ENCODE measurements at regions not wholly inside any gene's neighbourhood (a gene's known extent, or its start where the extent isn't known, plus 50 kb on each side); places are given as distances from the start of the nearest gene placed in this dataset.

DNA sequence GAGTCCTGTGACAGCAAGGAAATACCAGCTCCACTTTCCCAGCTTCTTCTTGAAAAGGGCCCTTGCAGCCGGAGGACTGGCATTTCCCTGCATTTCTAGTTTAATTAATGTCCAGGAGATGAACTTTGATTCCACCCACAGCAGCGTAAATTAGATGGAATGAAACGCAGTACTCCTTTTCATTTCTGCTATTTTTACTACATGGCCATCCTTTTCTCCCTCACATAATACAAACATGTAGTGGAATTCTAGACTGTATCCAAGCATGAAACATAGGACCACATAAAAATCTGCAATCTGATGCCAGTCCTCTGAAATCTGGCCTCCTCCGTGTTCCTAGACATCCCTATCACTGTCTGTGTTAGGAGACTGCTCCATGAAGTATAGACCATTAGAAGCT is 403.2 kb downstream of the NR2F2 start:
- Mint-ChIP-seq H3K9me3 (peaks cover 0 to 6% (median 0%) of the 10 kb centered on the region in 11 donors), H3K4me3 (no peak overlapping the region), H3K27ac (no peak overlapping the region), H3K27me3 (peaks cover 0 to 12% (median 3%) of the 10 kb centered on the region in 5 donors), H3K4me1 (no peaks in the 10 kb centered on the region), H3K36me3 (no peaks in the 10 kb centered on the region)
- Histone ChIP-seq H3K4me3 (ENCODE audit: low read length) (no peak overlapping the region), H3K27ac (ENCODE audit: low read depth, low read length) (no peak overlapping the region), H3K4me1 (ENCODE audit: control insufficient read depth in 2 of 2, insufficient read depth in 2 of 2, low read length in 2 of 2) (no peaks in the 10 kb centered on the region), H3K27me3 (ENCODE audit: control insufficient read depth in 2 of 2, insufficient read depth in 2 of 2, low read length in 2 of 2) (no peaks in the 10 kb centered on the region), H3K9me3 (ENCODE audit: control insufficient read depth in 2 of 3, low read length in 3 of 3) (no peaks in the 10 kb centered on the region), H3K36me3 (ENCODE audit: control insufficient read depth in 2 of 3, insufficient read depth in 3 of 3, low read length in 3 of 3) (no peaks in the 10 kb centered on the region)
- intact Hi-C loops (cut with micrococcal nuclease): no loop called here
- ChIA-PET POLR2A (no interaction called here), CTCF (no interaction called here)
- DNase-seq: no peak
- no peak for ATAC-seq

DNA sequence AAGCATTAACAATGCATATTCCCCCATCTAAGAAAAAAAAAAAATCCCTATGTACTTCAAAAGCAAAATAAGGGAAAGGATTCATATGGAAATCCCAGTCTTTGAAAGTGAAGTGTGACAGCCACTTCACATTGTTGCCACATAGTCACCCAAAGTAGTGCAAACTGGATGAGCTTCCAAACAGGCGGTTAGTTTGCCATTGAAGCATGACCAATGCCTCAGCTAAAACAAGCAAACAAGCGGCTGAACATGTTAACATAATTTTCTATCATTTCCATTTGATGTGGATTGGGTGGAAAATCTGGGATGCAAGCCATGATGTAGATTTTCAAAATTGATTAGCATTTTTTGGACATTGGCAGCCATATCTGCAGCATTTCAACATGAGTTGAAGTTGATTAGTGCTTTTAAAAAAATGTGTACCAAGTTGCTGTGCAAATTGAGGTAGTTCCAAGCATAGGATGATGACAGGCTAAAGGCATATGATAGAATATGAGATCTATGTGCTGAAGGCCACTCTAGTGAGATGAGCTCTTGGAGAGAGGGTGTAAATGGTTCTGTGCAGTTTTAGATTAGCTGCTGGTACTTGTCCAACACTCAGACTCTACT is 405.2 kb downstream of the NR2F2 start:
- no peaks in the 10 kb centered on the region for H3K4me1 ChIP-seq (ENCODE audit: control insufficient read depth in 2 of 2, insufficient read depth in 2 of 2, low read length in 2 of 2)
- Mint-ChIP-seq H3K4me1 (no peaks in the 10 kb centered on the region), H3K9me3 (peaks cover 0 to 6% (median 0%) of the 10 kb centered on the region in 11 donors), H3K27ac (no peak overlapping the region), H3K36me3 (no peaks in the 10 kb centered on the region), H3K4me3 (no peak overlapping the region), H3K27me3 (peaks cover 0 to 10% (median 3%) of the 10 kb centered on the region in 5 donors)
- intact Hi-C loops (cut with micrococcal nuclease): no loop called here
- ChIA-PET POLR2A (interaction anchor here (0.8 kb wide), 1 partner anchor 12 kb away, joined by 3 read pairs; no protein-coding TSS in a partner anchor), CTCF (no interaction called here)
- no peak overlapping the region for H3K4me3 ChIP-seq (ENCODE audit: low read length)
- no peaks in the 10 kb centered on the region for H3K9me3 ChIP-seq (ENCODE audit: control insufficient read depth in 2 of 3, low read length in 3 of 3)
- DNase-seq (no peak), ATAC-seq (no peak)
- H3K36me3 ChIP-seq (ENCODE audit: control insufficient read depth in 2 of 3, insufficient read depth in 3 of 3, low read length in 3 of 3): no peaks in the 10 kb centered on the region
- no peaks in the 10 kb centered on the region for H3K27me3 ChIP-seq (ENCODE audit: control insufficient read depth in 2 of 2, insufficient read depth in 2 of 2, low read length in 2 of 2)
- no peak overlapping the region for H3K27ac ChIP-seq (ENCODE audit: low read depth, low read length)

GRCh38 chr15:96736384-96736783 is 405.9 kb downstream of the NR2F2 start:
- no peaks in the 10 kb centered on the region for H3K27me3 ChIP-seq (ENCODE audit: control insufficient read depth in 2 of 2, insufficient read depth in 2 of 2, low read length in 2 of 2)
- H3K36me3 ChIP-seq (ENCODE audit: control insufficient read depth in 2 of 3, insufficient read depth in 3 of 3, low read length in 3 of 3): no peaks in the 10 kb centered on the region
- Mint-ChIP-seq H3K4me3 (no peak overlapping the region), H3K9me3 (peaks cover 0 to 6% (median 0%) of the 10 kb centered on the region in 11 donors), H3K27me3 (peaks cover 0 to 10% (median 3%) of the 10 kb centered on the region in 5 donors), H3K36me3 (no peaks in the 10 kb centered on the region), H3K27ac (no peak overlapping the region), H3K4me1 (no peaks in the 10 kb centered on the region)
- CTCF ChIA-PET: no interaction called here
- ATAC-seq: no peak
- no peak overlapping the region for H3K4me3 ChIP-seq (ENCODE audit: low read length)
- H3K9me3 ChIP-seq (ENCODE audit: control insufficient read depth in 2 of 3, low read length in 3 of 3): no peaks in the 10 kb centered on the region
- no peaks in the 10 kb centered on the region for H3K4me1 ChIP-seq (ENCODE audit: control insufficient read depth in 2 of 2, insufficient read depth in 2 of 2, low read length in 2 of 2)
- no peak overlapping the region for H3K27ac ChIP-seq (ENCODE audit: low read depth, low read length)
- DNase-seq: no peak
- POLR2A ChIA-PET: interaction anchor here (0.8 kb wide), 1 partner anchor 11 kb away, joined by 3 read pairs; no protein-coding TSS in a partner anchor
- intact Hi-C loops (cut with micrococcal nuclease): no loop called here

- H3K27me3 Mint-ChIP-seq: peaks cover 0 to 10% (median 0%) of the 10 kb centered on the region in 5 donors
- no peak for DNase-seq
- no peak overlapping the region for H3K4me3 Mint-ChIP-seq
- no peaks in the 10 kb centered on the region for H3K4me1 ChIP-seq (ENCODE audit: control insufficient read depth in 2 of 2, insufficient read depth in 2 of 2, low read length in 2 of 2)
- no peak overlapping the region for H3K27ac Mint-ChIP-seq
- ATAC-seq: no peak
- no peaks in the 10 kb centered on the region for H3K4me1 Mint-ChIP-seq
- CTCF ChIA-PET: no interaction called here
- peaks cover 0 to 6% (median 3%) of the 10 kb centered on the region in 11 donors for H3K9me3 Mint-ChIP-seq
- H3K4me3 ChIP-seq (ENCODE audit: low read length): no peak overlapping the region
- H3K27me3 ChIP-seq (ENCODE audit: control insufficient read depth in 2 of 2, insufficient read depth in 2 of 2, low read length in 2 of 2): no peaks in the 10 kb centered on the region
- POLR2A ChIA-PET: no interaction called here
- H3K27ac ChIP-seq (ENCODE audit: low read depth, low read length): no peak overlapping the region
- H3K9me3 ChIP-seq (ENCODE audit: control insufficient read depth in 2 of 3, low read length in 3 of 3): no peaks in the 10 kb centered on the region
- H3K36me3 Mint-ChIP-seq: no peaks in the 10 kb centered on the region
- H3K36me3 ChIP-seq (ENCODE audit: control insufficient read depth in 2 of 3, insufficient read depth in 3 of 3, low read length in 3 of 3): no peaks in the 10 kb centered on the region
- intact Hi-C loops (cut with micrococcal nuclease): no loop called here
Observed at GRCh38 chr15:96737408-96737807, 406.9 kb downstream of the NR2F2 start.

- no peaks in the 10 kb centered on the region for H3K4me1 Mint-ChIP-seq
- H3K27ac Mint-ChIP-seq: no peak overlapping the region
- no peak overlapping the region for H3K27ac ChIP-seq (ENCODE audit: low read depth, low read length)
- CTCF ChIA-PET: no interaction called here
- ATAC-seq (no peak), DNase-seq (no peak)
- H3K27me3 Mint-ChIP-seq: peaks cover 0 to 17% (median 4%) of the 10 kb centered on the region in 5 donors
- no peaks in the 10 kb centered on the region for H3K27me3 ChIP-seq (ENCODE audit: control insufficient read depth in 2 of 2, insufficient read depth in 2 of 2, low read length in 2 of 2)
- no peaks in the 10 kb centered on the region for H3K9me3 ChIP-seq (ENCODE audit: control insufficient read depth in 2 of 3, low read length in 3 of 3)
- POLR2A ChIA-PET: no interaction called here
- no peaks in the 10 kb centered on the region for H3K36me3 ChIP-seq (ENCODE audit: control insufficient read depth in 2 of 3, insufficient read depth in 3 of 3, low read length in 3 of 3)
- H3K4me1 ChIP-seq (ENCODE audit: control insufficient read depth in 2 of 2, insufficient read depth in 2 of 2, low read length in 2 of 2): no peaks in the 10 kb centered on the region
- H3K9me3 Mint-ChIP-seq: peaks cover 0 to 23% (median 0%) of the 10 kb centered on the region in 11 donors
- peaks cover 0 to 5% (median 0%) of the 10 kb centered on the region in 5 donors for H3K36me3 Mint-ChIP-seq
- H3K4me3 ChIP-seq (ENCODE audit: low read length): no peak overlapping the region
- H3K4me3 Mint-ChIP-seq: no peak overlapping the region
- intact Hi-C loops (cut with micrococcal nuclease): no loop called here
Observed at GRCh38 chr15:96746665-96747064, 416.2 kb downstream of the NR2F2 start.

GRCh38 chr15:96747291-96747690 is 416.8 kb downstream of the NR2F2 start:
- Histone ChIP-seq H3K9me3 (ENCODE audit: control insufficient read depth in 2 of 3, low read length in 3 of 3) (no peaks in the 10 kb centered on the region), H3K36me3 (ENCODE audit: control insufficient read depth in 2 of 3, insufficient read depth in 3 of 3, low read length in 3 of 3) (no peaks in the 10 kb centered on the region), H3K27me3 (ENCODE audit: control insufficient read depth in 2 of 2, insufficient read depth in 2 of 2, low read length in 2 of 2) (no peaks in the 10 kb centered on the region), H3K27ac (ENCODE audit: low read depth, low read length) (no peak overlapping the region), H3K4me1 (ENCODE audit: control insufficient read depth in 2 of 2, insufficient read depth in 2 of 2, low read length in 2 of 2) (no peaks in the 10 kb centered on the region), H3K4me3 (ENCODE audit: low read length) (no peak overlapping the region)
- Mint-ChIP-seq H3K27ac (no peak overlapping the region), H3K9me3 (peaks cover 0 to 23% (median 0%) of the 10 kb centered on the region in 11 donors), H3K36me3 (peaks cover 0 to 5% (median 0%) of the 10 kb centered on the region in 5 donors), H3K4me3 (no peak overlapping the region), H3K4me1 (no peaks in the 10 kb centered on the region), H3K27me3 (peaks cover 0 to 17% (median 4%) of the 10 kb centered on the region in 5 donors)
- intact Hi-C loops (cut with micrococcal nuclease): no loop called here
- DNase-seq (no peak), ATAC-seq (no peak)
- POLR2A ChIA-PET: interaction anchor here (0.6 to 1.0 kb wide), 2 partner anchors 10 to 11 kb away, joined by 3 read pairs; no protein-coding TSS in a partner anchor
- CTCF ChIA-PET: no interaction called here

- H3K9me3 Mint-ChIP-seq: peaks cover 0 to 16% (median 5%) of the 10 kb centered on the region in 11 donors
- no peaks in the 10 kb centered on the region for H3K4me1 Mint-ChIP-seq
- no peaks in the 10 kb centered on the region for H3K9me3 ChIP-seq (ENCODE audit: control insufficient read depth in 2 of 3, low read length in 3 of 3)
- no peaks in the 10 kb centered on the region for H3K27me3 ChIP-seq (ENCODE audit: control insufficient read depth in 2 of 2, insufficient read depth in 2 of 2, low read length in 2 of 2)
- no peak overlapping the region for H3K4me3 ChIP-seq (ENCODE audit: low read length)
- no peak overlapping the region for H3K27ac Mint-ChIP-seq
- DNase-seq (no peak), ATAC-seq (no peak)
- no peak overlapping the region for H3K27ac ChIP-seq (ENCODE audit: low read depth, low read length)
- no peaks in the 10 kb centered on the region for H3K4me1 ChIP-seq (ENCODE audit: control insufficient read depth in 2 of 2, insufficient read depth in 2 of 2, low read length in 2 of 2)
- H3K27me3 Mint-ChIP-seq: peaks cover 0 to 17% (median 5%) of the 10 kb centered on the region in 5 donors
- CTCF ChIA-PET: no interaction called here
- H3K36me3 ChIP-seq (ENCODE audit: control insufficient read depth in 2 of 3, insufficient read depth in 3 of 3, low read length in 3 of 3): no peaks in the 10 kb centered on the region
- no peak overlapping the region for H3K4me3 Mint-ChIP-seq
- H3K36me3 Mint-ChIP-seq: no peaks in the 10 kb centered on the region
- POLR2A ChIA-PET: no interaction called here
- intact Hi-C loops (cut with micrococcal nuclease): no loop called here
Observed at GRCh38 chr15:96750361-96750760, 419.9 kb downstream of the NR2F2 start.
